Upper lobe of right lung (tissue), 1 donor: ENCODE measurements at regions not wholly inside any gene's neighbourhood (a gene's known extent, or its start where the extent isn't known, plus 50 kb on each side); places are given as distances from the start of the nearest gene placed in this dataset.
"Not testable (repeated sequence)": the region's sequence is repeated elsewhere in the genome, so short reads cannot be mapped to it uniquely, and the experiment has no call there.

Experiments
- ATAC-seq: fragments of 200-7000 bp; cut with Tn5 transposase; one replicate; pipeline ENCODE4 v1.9.1; 2020; ENCODE audit warnings: mild to moderate bottlenecking, moderate library complexity
- DNase-seq: peaks from one replicate; pipeline ENCODE4 v3.0.0-alpha.2; 2020
- H3K27ac ChIP-seq: fragments of 200-600 bp; one replicate; pipeline ENCODE4 v1.8.0; 2022
- H3K27me3 ChIP-seq: fragments of 200-600 bp; one replicate; pipeline ENCODE4 v1.8.0; 2022; ENCODE audit warnings: mild to moderate bottlenecking
- H3K36me3 ChIP-seq: fragments of 200-600 bp; one replicate; pipeline ENCODE4 v1.8.0; 2022
- H3K4me1 ChIP-seq: fragments of 200-600 bp; one replicate; pipeline ENCODE4 v1.8.0; 2022
- H3K4me3 ChIP-seq: fragments of 200-600 bp; one replicate; pipeline ENCODE4 v1.8.0; 2022; ENCODE audit warnings: mild to moderate bottlenecking
- H3K9me3 ChIP-seq: fragments of 200-600 bp; one replicate; pipeline ENCODE4 v1.8.0; 2022
- intact Hi-C: fragments of 100-400 bp; cut with DNase I; formaldehyde crosslinking; loops from one replicate; pipeline ENCODE4 v1.11.0; 2022
- TF ChIP-seq, protein P1 (sequence below): fragments of 200-600 bp; IDR thresholded peaks from one replicate; pipeline ENCODE4 v1.8.0; 2022; ENCODE audit warnings: antibody characterized with exemption
- donor health status: DM: no; HTN: yes; CAD: no; lungs with severe emphysema.

DNA sequence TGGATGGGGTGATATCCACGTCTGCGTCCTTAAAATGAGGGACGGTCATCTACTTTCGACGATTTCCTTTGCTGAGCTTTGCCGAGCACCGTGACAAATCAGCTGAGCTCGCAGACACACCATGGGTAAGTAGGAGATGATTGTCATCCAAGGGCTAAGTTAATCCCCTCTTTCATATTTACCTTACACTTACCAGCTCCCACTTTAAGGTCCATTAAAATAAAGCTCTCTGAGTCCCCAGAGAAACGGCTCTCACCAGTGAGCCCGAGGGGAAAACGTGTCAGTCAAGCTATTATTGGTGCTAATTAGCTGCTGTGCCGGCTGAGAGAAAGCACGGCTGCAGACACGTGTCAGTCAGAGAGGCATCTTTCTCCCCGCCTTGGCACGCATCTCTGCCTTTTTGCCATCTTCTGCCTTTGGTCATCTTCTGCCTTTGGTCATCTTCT lies 72.2 kb downstream of the CRLF2 start:
- intact Hi-C loops, result no loop called here
- DNase-seq, result no peak
- Histone ChIP-seq H3K9me3 (no peaks in the 10 kb centered on the region), H3K36me3 (no peaks in the 10 kb centered on the region), H3K4me3 (no peak overlapping the region), H3K27ac (no peak overlapping the region), H3K4me1 (no peaks in the 10 kb centered on the region), H3K27me3 (no peaks in the 10 kb centered on the region)
- ATAC-seq, result no peak
- TF ChIP-seq, protein P1, sequence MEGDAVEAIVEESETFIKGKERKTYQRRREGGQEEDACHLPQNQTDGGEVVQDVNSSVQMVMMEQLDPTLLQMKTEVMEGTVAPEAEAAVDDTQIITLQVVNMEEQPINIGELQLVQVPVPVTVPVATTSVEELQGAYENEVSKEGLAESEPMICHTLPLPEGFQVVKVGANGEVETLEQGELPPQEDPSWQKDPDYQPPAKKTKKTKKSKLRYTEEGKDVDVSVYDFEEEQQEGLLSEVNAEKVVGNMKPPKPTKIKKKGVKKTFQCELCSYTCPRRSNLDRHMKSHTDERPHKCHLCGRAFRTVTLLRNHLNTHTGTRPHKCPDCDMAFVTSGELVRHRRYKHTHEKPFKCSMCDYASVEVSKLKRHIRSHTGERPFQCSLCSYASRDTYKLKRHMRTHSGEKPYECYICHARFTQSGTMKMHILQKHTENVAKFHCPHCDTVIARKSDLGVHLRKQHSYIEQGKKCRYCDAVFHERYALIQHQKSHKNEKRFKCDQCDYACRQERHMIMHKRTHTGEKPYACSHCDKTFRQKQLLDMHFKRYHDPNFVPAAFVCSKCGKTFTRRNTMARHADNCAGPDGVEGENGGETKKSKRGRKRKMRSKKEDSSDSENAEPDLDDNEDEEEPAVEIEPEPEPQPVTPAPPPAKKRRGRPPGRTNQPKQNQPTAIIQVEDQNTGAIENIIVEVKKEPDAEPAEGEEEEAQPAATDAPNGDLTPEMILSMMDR, result no peak

DNA sequence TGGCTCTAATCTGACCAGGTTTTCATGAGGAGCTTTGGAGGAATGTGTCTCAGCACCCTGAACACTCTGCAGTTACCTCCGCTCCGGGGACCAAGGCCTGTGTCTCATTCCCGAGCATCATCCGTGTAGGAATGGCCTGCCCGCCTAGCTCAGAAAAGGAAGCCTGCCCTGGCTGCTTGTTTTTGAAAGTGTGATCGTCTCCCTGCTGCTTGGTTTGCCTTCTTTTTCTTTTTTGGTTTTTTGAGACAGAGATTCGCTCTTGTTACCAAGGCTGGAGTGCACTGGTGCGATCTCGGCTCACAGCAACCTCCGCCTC lies 73.3 kb downstream of the CRLF2 start:
- H3K9me3 ChIP-seq, result no peaks in the 10 kb centered on the region
- no peak for DNase-seq
- TF ChIP-seq, protein P1, result no peak

DNA sequence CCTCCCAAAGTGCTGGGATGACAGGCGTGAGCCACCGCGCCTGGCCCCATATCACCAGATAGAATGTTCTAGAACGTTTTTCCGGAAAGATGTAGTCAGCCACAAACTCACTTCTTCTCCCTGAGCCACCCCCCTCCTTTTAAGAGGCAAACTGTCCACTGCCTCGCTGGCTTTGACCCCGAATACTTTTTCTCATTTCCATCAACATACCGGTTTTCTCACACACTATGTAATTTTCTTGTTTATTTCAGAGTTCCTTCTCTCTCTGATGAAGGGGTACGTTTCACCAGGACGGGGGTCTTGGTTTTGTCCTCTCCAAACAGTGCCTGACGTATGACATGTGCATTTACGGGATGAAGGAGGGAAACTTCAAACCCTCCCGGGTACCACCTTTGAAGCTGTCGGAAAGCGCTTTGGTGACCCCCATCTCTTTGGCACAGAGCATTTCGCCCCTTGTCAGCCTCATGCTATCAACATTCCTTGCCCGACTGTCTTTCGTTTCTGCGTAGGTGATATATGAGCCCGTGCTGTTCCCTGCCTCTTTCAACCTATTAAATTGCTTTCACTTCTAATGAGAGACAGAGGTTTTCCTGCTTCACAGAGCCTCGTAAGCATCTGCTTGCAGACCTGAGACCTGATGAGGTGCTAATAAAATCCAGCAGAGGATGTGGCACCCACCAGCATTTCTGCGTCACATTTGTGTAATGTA lies 73.8 kb downstream of the CRLF2 start:
- Histone ChIP-seq H3K27me3 (no peaks in the 10 kb centered on the region), H3K36me3 (no peaks in the 10 kb centered on the region), H3K4me3 (no peak overlapping the region), H3K4me1 (no peaks in the 10 kb centered on the region), H3K9me3 (no peaks in the 10 kb centered on the region), H3K27ac (no peak overlapping the region)
- TF ChIP-seq, protein P1, result no peak
- intact Hi-C loops, result no loop called here
- DNase-seq (no peak), ATAC-seq (no peak)

More for the DNA sequence above, 73.3 kb downstream of the CRLF2 start:
- Histone ChIP-seq H3K27me3 (no peaks in the 10 kb centered on the region), H3K4me3 (no peak overlapping the region), H3K27ac (no peak overlapping the region), H3K36me3 (no peaks in the 10 kb centered on the region), H3K4me1 (no peaks in the 10 kb centered on the region)
- ATAC-seq, result no peak
- intact Hi-C loops, result no loop called here

DNA sequence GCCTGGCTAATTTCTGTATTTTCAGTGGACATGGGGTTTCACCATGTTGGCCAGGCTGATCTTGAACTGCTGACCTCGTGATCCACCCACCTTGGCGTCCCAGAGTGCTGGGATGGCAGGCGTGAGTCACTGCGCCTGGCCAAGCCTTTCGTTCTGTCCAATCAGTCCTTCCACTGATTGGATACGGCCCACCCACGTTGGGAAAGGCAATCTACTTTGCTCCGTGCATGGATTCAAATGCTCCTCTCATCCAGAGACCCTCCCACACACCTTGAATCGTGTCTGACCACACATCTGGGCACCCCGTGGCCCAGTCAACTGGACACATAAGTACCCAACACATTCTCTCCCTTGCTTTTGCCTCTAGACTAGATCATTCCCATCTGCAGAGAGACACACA lies 74.9 kb downstream of the CRLF2 start:
- Histone ChIP-seq H3K9me3 (no peaks in the 10 kb centered on the region), H3K4me1 (no peaks in the 10 kb centered on the region), H3K27ac (no peak overlapping the region), H3K4me3 (no peak overlapping the region), H3K36me3 (no peaks in the 10 kb centered on the region), H3K27me3 (no peaks in the 10 kb centered on the region)
- DNase-seq (no peak), ATAC-seq (no peak)
- TF ChIP-seq, protein P1, result no peak
- intact Hi-C loops, result no loop called here

DNA sequence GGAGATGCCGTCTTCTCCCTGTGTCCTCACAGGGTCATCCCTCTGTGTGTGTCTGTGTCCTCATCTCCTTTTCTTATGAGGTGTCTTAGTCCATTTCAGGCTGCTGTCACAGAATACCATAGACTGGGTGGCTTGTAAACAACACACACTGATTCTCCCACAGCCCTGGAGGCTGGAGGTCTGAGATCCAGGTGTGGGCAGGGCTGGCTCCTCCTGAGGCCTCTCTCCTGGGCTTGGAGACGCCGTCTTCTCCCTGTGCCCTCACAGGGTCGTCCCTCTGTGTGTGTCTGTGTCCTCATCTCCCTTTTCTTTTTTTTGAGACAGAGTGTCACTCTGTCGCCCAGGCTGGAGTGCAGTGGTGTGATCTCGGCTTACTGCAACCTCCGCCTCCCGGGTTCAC lies 75.9 kb downstream of the CRLF2 start:
- DNase-seq, result not testable (repeated sequence)

DNA sequence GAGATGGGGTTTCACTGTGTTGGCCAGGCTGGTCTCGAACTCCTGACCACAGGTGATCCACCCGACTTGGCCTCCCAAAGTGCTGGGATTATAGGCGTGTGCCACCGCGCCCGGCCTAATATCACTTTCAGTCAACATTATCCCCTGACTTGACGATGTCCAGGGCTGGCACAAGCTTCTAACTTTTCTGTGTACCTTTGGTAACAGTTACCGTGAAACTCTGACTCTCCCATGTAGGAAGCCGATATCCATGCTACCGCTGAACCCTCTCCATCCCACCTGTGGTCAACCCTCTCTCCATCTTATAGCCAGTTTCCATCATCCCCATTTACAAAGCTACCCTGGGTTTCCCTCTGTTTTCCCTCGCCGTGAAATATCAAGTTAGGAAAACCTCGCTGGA lies 77.5 kb downstream of the CRLF2 start:
- Histone ChIP-seq H3K4me1 (no peaks in the 10 kb centered on the region), H3K4me3 (no peak overlapping the region), H3K36me3 (no peaks in the 10 kb centered on the region), H3K9me3 (no peaks in the 10 kb centered on the region), H3K27ac (no peak overlapping the region), H3K27me3 (no peaks in the 10 kb centered on the region)
- DNase-seq (no peak), ATAC-seq (no peak)
- intact Hi-C loops, result no loop called here
- TF ChIP-seq, protein P1, result no peak

More for the DNA sequence above, 75.9 kb downstream of the CRLF2 start:
- H3K27ac ChIP-seq, H3K27me3 ChIP-seq, intact Hi-C loops, H3K9me3 ChIP-seq, ATAC-seq, H3K4me1 ChIP-seq, H3K4me3 ChIP-seq, H3K36me3 ChIP-seq: not testable (repeated sequence)
